Suppressor macrophage treated with lipopolysaccharide for 1 hour (primary cell): ENCODE measurements at regions not wholly inside any gene's neighbourhood (a gene's known extent, or its start where the extent isn't known, plus 50 kb on each side); places are given as distances from the start of the nearest gene placed in this dataset.

Experiments
- DNase-seq, 3 donors: peaks; one replicate each; pipeline ENCODE4 v3.0.0-alpha.2; 2020 to 2022

DNA sequence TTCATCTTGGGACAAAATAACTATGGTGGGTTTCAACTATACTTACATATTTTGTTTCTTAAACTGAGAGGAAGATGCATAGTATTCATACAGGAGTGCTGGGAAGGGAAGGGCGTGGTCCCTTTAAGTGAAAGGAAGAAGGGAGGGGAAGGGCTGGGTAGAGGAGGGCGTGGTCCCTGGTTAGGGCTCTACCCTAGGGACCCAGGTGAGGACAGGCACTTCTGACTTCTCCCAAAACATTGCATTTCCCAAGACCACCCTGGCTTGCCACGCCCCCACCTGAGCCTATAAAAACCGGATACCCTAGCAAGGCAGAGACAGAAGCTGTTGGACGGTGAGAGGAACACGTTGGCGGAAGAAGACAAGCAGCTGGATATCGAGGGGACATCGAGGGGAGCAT is 157.6 kb upstream of the PLXNA4 start:
- DNase-seq: no peak

DNA sequence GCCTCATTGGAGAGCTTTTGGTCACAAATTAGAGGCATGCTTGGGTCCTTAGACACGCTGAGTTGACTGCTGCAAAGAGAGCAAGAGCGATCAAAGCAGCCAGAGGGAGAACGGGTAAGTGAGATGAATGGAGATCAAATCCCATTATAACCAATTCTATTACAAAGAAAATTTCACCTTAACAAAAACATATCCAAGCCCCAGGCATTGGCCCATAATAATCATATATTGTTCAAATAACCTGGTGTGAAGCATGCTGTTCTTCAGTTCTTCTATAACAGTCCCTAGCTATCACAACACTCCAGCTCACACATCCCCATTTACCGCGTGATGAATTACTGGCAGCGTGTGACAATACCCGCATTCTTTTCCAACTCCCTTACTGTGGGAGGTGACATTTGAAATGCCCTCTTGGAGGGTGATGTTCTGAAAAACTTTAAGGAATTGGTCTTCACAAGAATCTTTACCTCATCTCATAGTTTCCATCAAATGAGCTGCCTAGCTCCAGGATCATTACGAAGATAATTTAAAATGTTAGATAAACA is 156.1 kb upstream of the PLXNA4 start:
- DNase-seq: no peak

DNA sequence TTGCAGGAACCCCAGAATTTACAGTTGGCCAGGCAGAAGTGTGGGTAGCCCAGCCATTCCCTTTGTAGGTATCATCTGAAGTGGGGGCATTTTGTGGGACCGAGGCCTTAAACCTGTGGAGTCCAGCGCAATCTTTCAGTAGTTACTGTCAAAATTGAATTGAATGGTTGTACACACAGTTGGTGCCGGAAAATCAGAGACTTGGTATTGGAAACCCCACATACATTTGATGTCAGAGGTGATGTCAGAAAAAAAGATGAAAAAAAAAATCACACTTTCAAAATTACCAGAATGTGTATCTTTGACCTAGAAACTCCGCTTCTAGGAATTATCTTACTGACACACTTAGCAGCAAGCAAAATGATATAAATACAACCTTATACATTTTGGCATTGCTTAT is 153.8 kb upstream of the PLXNA4 start:
- no peak for DNase-seq

DNA sequence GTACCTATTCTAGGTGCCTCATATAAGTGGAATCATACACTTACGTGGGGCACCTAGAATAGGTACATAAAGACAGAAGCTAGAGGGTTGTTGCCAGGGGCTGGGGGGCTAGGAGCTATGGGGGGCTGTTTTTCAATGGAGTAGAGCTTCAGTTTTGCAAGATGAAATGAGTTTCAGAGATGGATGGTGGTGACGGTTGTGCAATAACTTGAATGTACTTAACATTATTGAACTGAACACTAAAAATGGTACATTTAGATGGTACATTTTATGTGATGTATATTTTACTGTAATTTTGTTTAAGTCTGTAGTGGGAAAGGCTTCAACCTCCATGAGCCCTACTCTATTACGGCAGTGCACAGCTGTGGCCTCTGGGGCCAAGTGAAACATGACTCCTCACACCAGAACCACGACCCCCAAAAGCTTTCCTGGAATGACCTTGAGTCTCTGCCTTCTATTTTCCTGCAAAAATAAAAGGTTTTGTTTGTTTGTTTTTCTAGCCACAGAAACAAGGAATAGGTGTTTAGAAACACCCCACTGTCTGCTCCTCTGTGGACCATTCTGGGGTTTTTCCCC is 147.3 kb upstream of the PLXNA4 start:
- DNase-seq: no peak

DNA sequence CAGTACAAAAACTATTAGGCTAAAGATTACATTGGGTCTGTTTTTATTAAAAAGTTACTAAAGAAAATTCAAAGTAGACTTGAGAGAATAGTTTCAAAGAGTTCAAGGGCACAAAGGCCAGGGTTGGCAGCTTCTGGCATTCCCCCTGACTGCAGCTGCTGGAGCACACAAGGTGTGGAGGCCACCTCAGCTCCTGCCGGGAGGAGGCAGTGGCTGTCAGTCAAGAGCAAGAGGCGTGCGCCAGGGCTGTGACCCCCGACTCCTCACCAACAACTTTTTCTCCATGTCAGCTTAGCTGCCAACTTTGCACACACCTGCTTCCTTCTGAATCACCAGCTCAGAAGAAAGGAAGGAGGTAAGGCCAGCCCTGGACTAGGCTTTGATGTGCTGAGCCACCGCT is 144.6 kb upstream of the PLXNA4 start:
- no peak for DNase-seq

DNA sequence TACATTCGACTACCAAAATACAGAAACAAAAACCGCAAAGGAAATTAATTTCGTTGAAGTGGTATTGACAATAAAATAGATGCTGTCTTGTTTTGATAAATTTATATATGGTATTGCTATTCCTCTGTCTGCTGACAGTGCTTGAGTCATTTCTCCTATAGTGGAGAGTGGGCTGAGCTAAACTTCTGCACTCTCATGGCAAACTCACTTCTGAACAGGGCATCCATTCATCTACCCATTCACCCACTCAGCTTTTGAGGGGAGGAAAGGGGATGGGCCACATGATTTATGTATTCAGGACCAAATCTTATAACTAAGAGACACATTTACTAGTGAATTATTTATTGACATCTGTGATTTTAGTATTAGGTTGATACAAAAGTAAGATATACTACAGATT is 137.6 kb upstream of the PLXNA4 start:
- no peak for DNase-seq

DNA sequence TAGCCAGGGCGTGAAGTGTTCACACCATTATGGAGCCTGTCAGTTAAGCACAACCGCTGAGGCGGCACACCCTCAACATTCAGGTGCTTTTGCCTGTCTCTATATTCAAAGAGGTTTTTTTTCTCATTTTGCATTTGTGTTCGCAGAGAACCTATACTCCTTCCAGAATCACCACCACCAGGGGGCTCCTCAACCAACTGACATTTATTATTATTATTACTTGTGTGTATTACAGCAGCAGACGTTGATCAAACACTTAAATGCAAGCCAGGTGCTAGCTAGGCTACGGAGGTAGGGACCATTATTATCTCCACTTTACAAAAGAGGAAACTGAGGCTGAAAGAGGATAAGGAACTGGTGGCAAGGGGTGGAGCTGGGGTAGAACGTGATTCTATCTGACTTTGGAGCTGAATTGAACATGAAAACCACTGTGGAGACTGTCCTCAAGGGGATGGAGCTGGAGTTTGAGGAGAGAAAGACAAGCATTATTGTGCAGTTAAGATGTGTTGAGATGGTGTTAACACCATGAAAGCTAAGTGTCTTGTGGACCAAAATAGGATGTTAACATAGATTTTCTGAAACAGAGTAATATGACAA is 133.8 kb upstream of the PLXNA4 start:
- DNase-seq: peak; percentile 27 to 54 (median 48)

DNA sequence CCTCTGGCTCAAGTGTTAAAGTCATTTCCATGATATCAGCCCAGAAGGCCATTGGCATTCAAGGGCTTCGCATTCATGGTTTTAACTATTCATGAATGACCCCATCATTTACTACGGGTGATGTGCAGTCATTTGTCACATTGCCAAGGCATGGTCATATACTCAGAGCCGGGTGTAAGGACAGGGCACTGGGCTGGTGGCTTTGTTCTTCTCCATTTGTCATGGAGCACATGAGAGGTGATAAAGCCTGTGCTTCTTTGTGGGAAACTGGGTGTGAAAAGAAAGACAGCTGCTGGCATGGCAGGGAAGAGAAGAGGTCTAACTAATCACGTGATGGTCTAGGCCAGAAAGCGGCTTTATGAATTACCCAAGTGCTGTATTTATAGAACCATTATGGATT is 132.2 kb upstream of the PLXNA4 start:
- no peak for DNase-seq

DNA sequence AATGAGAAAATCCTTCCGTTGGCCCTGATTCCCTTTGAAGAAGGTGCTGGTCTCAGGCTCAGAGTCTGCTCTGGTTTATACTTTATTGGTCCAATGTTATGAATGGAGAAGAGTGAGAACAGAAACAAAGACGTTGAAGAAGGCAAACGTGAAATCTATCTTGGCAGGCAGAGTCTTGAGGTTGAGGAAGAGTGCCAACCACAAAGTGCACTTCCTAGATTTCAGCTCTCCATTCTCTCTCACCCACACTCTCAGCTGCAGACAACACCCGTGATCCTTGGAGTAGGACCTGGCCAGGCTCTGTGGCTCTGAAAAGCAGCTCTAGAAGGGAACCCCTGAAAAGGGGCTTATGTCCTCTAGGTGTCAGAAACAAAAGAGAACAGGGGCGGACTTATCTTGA is 128.9 kb upstream of the PLXNA4 start:
- peak in 2 of 3 donors; percentile 6 to 7 for DNase-seq

DNA sequence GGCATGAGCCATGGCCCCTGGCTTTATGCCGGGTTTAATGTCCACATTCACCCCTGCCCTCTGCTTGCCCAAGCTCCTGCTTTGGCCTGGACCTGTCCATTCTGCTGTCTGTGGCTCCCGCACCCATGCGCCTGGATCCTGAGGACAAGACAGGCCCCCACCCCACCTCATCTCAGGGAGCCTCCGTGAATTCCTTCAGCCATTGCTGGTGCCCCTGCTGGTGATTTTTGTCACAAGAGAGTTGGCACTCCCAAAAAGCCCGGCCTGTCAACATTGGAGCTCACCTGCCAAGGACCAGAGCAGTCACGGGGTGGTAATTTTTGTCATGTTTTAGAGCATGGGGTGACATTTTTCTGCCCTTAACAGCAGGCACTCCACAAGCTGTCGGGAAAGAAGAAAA is 127.5 kb upstream of the PLXNA4 start:
- DNase-seq: no peak

DNA sequence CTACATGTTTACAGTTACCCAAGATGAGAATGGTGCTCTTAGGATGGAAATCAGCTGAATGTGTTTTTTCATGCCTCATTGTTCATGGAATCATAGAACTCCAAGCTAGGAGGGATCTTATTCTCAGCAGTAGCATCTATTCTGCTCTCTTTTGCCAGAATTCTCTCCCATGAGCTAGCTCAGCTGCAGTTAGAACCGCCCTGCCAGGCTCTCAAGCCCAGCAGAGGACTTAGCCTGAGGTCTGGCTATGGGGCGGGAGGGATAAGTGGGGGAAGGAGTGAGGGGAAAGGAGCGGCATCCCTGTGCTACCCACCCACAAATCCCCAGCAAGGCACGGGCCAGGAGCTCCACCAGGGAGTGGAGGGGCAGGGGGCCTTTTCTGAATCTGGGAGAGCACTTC is 120.7 kb upstream of the PLXNA4 start:
- DNase-seq: no peak

DNA sequence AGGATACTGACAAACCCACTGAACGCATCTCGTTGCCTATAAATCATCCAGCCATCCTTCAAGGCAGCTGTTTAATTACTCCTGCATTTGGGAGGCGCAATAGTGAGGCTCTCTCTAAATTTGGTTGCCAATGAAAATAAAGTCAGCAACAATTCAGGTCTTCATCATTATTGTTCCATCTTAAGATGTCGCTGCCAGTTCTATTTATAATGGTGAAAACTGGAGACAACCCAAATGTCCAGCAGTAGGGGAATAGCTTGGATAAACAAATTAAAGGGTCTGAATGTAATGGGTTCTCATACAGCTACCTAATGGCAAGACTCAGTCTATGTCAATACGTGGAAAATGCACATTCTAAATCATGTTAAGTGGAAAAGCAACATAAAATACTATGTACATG is 120.1 kb upstream of the PLXNA4 start:
- no peak for DNase-seq

DNA sequence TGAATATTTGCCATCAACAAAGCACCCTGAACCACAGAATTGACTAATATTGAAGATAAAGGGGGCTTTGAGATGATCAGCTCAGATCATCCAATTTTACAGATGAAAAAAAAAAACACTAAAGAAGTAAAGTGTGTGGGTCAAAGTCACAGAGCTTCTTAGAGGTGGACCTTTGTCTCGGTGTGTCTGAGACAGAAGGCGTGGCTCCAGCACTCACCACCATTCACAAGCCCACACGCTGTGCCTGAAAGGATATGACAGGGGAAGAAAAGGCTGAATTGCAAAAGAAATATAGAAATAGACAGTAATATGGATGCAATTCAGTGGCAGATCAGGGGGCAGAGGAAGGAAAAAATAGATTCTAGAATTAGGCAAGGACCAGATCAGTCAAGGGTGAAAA is 114.9 kb upstream of the PLXNA4 start:
- DNase-seq: no peak

DNA sequence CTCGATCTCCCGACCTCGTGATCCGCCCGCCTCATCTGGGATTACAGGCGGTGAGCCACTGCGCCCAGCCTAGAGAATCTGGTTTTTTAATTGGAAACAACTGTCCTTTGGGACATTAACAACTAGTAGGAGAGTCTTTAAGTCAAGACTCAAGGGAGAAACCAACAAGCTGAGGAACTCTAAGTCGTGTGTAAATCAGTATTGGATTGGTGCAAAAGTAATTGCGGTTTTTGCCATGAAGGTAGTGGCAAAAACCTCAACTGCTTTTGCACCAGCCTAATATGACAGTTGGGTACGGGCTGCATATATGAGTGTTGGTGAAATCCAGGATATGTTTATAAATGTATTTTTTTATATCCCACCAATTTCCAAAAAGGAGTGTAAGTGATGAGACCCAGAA is 113.9 kb upstream of the PLXNA4 start:
- DNase-seq: no peak

DNA sequence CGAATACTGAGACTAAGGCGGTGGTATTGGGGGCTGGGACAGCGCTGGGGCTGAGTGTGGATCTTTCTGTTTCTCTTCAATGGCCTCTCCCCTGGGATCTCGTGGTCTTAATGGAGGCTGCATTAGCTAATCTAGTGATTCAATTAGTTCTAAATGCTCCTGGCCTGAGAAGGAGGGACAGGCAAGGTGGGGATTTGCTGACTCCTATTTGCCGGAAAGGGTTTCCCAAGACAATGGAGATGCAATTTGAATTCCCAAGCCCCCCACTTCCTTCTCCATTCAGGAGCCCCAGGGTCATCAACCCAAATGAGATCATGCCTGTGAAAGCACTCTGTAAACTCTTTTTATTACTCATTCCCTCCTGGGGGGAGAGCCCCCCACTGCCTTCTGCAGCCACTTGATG is 111.7 kb upstream of the PLXNA4 start:
- DNase-seq: no peak

DNA sequence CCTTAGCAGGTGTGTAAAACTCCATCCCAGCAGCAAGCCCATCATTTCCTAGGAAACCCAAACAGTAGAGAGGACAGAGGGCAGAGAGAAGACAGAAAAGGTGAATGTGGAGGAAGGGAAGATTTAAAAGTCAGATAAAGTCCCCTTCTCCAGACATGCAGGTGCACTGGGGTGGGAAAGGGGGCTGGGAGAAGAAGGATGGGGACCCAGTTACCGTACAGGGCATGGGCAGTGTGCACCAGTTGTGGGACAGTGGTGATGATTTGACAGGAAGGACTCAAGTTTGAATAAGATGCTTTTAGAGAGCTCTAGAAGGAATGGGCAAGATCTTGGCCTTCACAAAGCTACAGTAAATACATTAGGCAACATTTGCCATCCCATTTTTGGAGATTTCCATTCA is 110.7 kb upstream of the PLXNA4 start:
- DNase-seq: no peak

DNA sequence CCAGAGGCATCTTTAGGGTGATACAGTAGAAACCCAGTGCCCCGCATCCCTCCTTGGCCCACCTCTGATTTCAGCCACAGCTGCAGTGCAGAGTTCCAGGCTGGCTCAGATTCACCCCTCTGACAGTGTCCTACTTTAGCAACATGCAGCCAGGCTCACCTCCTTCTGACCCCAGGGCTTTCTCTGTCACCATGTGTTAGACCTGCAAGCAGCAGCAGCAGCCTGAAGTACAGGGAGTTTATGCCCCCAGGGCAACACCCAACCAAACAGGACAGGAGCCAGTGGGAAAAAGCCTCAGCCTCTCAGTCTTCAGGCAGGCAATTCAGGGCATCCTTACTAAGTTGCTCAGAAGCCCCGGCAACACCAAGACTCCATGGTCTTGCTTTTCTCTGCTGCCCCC is 109.0 kb upstream of the PLXNA4 start:
- no peak for DNase-seq

DNA sequence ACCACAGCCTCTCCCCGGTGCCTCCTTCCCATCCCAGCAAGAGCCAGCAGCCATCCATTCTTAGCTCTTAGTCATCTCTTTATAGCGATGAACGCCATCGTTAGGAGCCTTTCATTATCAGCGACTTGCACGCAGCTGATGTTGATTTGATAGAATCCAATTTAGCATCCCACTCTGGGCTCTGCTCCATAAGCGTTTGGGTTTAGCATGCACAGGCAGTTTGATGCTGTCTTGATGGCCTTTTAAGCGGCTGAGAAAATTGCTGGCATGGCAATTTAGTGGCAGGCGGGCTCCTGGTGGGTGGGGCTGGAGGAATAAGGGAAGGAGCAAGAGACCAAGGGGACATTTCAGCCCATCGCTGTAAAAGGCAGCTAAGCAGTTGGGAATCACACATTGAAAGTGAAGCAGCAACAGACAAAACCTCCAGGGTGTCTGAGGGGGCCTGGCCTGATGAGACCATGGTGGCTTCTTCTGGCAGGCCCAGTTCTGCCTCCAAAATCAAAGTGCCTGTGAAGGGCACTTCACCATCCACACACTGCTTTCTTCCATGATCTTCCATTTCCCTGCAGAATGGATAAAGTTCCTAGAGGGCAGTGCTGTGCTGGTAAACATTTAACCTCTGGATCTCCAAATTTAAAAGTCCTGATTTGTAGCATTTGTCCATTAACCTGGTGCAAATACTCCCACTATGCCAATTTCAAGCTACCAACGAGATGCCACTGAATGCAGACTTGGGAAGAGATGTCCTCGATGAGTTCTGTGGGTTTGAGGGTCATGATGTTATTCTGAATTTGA is 107.8 kb upstream of the PLXNA4 start:
- no peak for DNase-seq

DNA sequence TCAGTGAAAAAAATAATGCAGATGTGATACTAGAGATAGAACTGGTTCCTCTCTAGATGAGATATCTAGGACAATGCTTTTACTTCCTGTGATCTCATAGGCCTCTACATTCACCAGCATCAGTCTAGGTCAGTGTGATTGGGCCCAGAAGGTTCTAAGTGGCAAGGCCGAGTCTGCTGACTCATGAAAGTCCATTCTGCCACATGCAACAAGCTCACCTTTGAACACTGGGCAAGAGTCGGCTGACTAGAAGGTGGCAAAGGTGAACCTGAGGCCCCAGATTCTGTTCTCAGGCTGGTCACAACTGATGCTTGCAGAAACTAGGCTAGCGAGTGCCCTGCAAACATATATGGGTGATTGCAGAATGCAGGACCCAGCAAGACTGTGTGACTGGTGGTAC is 105.7 kb upstream of the PLXNA4 start:
- DNase-seq: no peak

DNA sequence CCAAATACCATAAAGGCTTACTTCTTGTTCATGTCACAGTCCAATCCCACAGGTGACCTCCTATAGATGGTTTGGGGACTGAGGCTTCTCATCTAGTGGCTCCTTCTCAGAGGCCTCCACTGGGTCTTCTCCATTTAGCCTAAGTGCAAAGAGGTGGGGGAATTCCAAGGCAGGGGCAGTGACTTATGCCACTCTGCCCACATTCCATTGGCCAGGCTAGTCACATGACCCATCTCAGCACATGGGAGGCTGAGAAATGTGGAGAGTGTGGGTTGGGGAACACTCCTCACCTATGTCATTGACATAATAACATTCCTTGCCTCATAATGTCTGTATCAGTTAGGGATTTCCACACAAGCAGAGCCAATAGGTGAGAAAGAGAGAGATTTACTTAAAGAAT is 104.3 kb upstream of the PLXNA4 start:
- peak; percentile 67 to 79 (median 69) for DNase-seq

DNA sequence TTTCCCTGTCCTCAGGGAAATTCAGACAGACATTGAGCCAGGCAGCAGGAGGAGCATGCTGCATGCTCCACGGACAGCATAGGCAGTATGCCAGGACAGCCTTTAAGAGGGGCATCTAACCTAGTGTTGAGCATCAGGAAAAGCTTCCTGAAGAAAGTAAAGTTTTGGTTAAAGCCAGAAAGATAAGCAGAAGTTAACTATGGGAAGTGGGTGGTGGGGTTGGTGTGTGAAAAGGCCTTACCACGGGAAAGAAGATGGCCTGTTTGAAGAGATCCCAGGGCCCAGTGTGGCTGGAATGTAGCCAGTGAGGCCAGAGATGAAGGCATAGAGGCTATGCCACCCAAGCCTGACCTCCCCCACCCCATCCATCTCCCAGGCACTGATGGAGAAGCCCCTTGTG is 102.4 kb upstream of the PLXNA4 start:
- DNase-seq: no peak

DNA sequence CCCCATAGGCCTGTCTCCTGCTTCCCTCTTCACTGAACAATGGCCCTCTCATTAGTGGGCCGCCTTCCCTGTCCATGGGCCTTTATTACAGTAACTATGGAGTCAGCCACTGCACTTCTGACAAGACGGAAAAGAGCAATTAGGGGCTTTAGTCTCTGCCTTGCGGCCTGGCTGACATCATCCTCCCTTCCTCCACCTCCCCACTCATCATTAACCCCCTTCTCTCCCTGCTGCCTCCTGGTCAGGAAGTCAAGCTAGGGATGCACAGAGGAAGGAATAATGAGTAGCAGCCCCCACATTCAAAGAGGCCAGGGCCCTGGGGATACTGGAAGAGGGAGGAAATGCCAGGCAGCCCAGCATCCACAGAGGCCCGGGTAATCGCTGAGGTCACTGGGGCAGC is 101.6 kb upstream of the PLXNA4 start:
- DNase-seq: no peak

DNA sequence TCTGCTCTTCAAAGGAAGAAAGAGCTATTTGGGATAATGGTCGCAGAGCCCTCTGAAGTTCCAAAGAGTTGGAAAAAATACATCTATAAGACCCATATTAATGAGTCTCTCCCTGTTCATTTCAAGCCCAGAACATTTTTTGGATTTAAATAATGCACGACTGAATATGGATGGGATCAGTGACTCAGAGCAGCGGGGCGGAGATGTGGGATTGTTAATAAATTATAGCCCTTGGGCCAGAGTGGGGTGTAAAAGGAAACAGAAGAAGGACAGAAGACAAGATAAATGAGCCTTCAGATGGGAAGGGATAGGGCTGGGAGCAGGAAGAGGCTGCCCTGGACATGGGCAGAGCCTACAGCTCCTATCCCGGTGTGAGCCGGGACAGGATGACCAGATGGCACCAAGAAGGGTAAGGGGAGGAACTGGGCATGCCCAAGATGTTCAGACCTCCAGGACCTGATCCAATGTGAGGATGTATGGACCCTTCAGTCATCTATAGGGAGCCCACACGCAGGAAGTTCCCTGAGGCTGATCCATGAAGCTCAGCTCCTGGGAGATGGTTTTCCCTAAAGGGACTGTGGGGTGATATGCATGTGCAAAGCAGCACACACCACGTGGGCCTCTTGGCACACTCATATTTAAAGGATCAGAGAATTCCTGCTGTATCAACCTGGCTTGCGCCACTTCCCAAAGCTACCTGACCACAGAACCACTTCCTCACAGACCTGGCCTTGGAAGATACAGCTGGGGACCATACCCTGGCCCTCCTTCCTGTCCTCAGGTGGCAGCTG is 96.1 kb upstream of the PLXNA4 start:
- no peak for DNase-seq
